B cell (primary cell): ENCODE measurements at regions not wholly inside any gene's neighbourhood (a gene's known extent, or its start where the extent isn't known, plus 50 kb on each side); places are given as distances from the start of the nearest gene placed in this dataset.

Experiments
- CTCF ChIP-seq: fragments of 200-600 bp; IDR thresholded peaks from one replicate; pipeline ENCODE4 v1.8.0; 2022; ENCODE audit warnings: antibody characterized with exemption, mild to moderate bottlenecking
- EZH2 ChIP-seq: IDR thresholded peaks from 2 replicates; pipeline ENCODE4 v1.6.1; 2012; ENCODE audit warnings: borderline replicate concordance, low read depth, mild to moderate bottlenecking, moderate library complexity, low read length; ENCODE audit not compliant: insufficient read depth, poor library complexity, severe bottlenecking

GRCh38 chr13:39892721-39893685 lies 237.5 kb downstream of the COG6 start:
- TF ChIP-seq CTCF, result no peak
- TF ChIP-seq EZH2, result no peak
